Body of pancreas (tissue), 4 donors: ENCODE measurements at regions not wholly inside any gene's neighbourhood (a gene's known extent, or its start where the extent isn't known, plus 50 kb on each side); places are given as distances from the start of the nearest gene placed in this dataset.

Experiments used
- ATAC-seq: fragments of 150-250 bp; one replicate; pipeline ENCODE4 v1.9.1; 2016
- DNase-seq, 4 donors: peaks; one replicate each; pipeline ENCODE4 v3.0.0-alpha.2; 2019
- H3K27ac ChIP-seq, 4 donors: fragments of 200-600 bp; sonication (generic); 1 replicate in 3 of 4; 2 replicates in 1 of 4; pipeline versions ENCODE4 v1.5.1 to v1.6.1; 2016 to 2019; ENCODE audit warnings: mild to moderate bottlenecking in 1 of 4, mixed read lengths in 1 of 4, moderate library complexity in 1 of 4
- H3K27me3 ChIP-seq, 2 donors: fragments of 200-600 bp; sonication (generic); one replicate each; pipeline ENCODE4 v1.6.0; 2016; ENCODE audit warnings: mild to moderate bottlenecking in 1 of 2
- H3K36me3 ChIP-seq, 2 donors: fragments of 200-600 bp; sonication (generic); replicated peaks in 1 of 2; 2 replicates each; pipeline ENCODE4 v1.5.1; 2016; ENCODE audit warnings: low read depth in 2 of 2; ENCODE audit not compliant: insufficient read depth in 1 of 2
- H3K4me1 ChIP-seq: fragments of 200-600 bp; sonication (generic); one replicate; pipeline ENCODE4 v1.6.0; 2016
- H3K4me3 ChIP-seq, 2 donors: fragments of 200-600 bp; sonication (generic); 1 replicate in 1 of 2; 2 replicates in 1 of 2; pipeline ENCODE4 v1.5.1; 2016 to 2019
- H3K9me3 ChIP-seq, 3 donors: fragments of 200-600 bp; sonication (generic); 1 replicate in 2 of 3; 2 replicates in 1 of 3; pipeline ENCODE4 v1.5.1; 2016
- CTCF ChIP-seq, 7 experiments: fragments of 450-650 bp in 4 of 7; fragments of 200-600 bp in 3 of 7; sonication (generic) in 3 of 7; IDR thresholded peaks; one replicate each; pipeline ENCODE4 v1.5.1; 2016 to 2019; ENCODE audit warnings: antibody characterized with exemption in 7 of 7
- POLR2A ChIP-seq, 3 donors: fragments of 450-650 bp; IDR thresholded peaks; one replicate each; pipeline ENCODE4 v1.6.1; 2016; ENCODE audit warnings: antibody characterized with exemption in 3 of 3, mild to moderate bottlenecking in 2 of 3
- WGBS, 2 donors: methylation state at CpG; one replicate each; pipeline ENCODE4 v1.1.5; 2017; 5-methylcytosine and 5-hydroxymethylcytosine counted together
- intact Hi-C: fragments of 100-400 bp; cut with DNase I; formaldehyde crosslinking; loops from one replicate; pipeline ENCODE4 v1.15.1; 2023

- Histone ChIP-seq H3K4me3 (no peak overlapping the region), H3K27ac (no peak overlapping the region), H3K4me1 (no peaks in the 10 kb centered on the region), H3K27me3 (no peaks in the 10 kb centered on the region), H3K9me3 (no peaks in the 10 kb centered on the region), H3K36me3 (no peaks in the 10 kb centered on the region)
- TF ChIP-seq POLR2A (IDR thresholded peaks at IDR 0.05) (no peak), CTCF (IDR thresholded peaks at IDR 0.05) (no peak)
- 52% methylated on average over 4 of the region's 4 CpGs for WGBS, 2 donors
- no peak for DNase-seq
- intact Hi-C loops: no loop called here
- ATAC-seq: no peak
Measured at GRCh38 chr1:163656095-163656759, 334.5 kb downstream of the NUF2 start.

DNA sequence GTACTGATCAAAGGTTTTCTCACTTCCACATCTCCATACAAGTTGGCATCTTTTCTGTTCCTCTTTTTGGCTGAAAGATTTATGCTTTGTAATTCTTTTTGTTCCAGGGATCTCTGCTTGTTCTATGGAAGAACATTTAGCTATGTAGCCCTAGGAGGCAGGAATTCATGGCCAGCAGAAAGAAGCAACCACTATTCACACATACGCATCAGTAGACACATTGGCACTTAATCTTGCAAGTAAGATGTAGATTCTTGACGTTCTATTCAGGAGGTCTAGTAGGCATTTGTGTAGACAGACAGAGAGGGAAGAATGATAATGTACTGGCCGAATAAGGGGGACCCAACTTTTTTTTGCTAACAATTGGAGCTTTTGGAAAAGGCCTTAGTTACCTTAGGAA lies 336.0 kb downstream of the NUF2 start:
- TF ChIP-seq CTCF (IDR thresholded peaks at IDR 0.05) (no peak), POLR2A (IDR thresholded peaks at IDR 0.05) (no peak)
- Histone ChIP-seq H3K4me3 (no peak overlapping the region), H3K27me3 (no peaks in the 10 kb centered on the region), H3K36me3 (no peaks in the 10 kb centered on the region), H3K4me1 (no peaks in the 10 kb centered on the region), H3K9me3 (no peaks in the 10 kb centered on the region), H3K27ac (no peak overlapping the region)
- DNase-seq (no peak), ATAC-seq (no peak)
- intact Hi-C loops: no loop called here
- WGBS, 2 donors: 44 to 63% methylated on average over 3 of the region's 3 CpGs

DNA sequence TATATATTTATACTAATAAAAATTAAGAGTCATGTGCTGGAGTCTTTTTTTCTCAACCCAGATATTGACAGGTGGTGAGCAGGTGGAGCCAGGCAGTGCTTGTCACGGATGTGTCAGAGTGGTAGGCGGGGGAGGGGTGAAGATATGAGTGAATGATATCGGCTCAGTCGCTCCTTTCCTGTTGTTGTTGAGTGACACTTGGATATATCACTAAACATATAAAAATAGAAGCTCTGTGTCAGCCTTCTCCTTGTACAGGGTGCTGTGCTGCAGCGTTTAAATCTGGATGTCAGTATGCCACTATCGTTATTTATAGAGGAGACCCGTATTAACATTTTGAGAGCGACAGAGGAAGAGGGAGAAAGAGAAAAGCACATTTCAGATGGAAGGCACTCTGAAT lies 339.6 kb downstream of the NUF2 start:
- no peaks in the 10 kb centered on the region for H3K27me3 ChIP-seq
- ATAC-seq (no peak), DNase-seq (no peak)
- H3K4me3 ChIP-seq: no peak overlapping the region
- no peaks in the 10 kb centered on the region for H3K9me3 ChIP-seq
- WGBS, 2 donors: 72 to 78% methylated on average over 8 of the region's 8 CpGs
- no peak overlapping the region for H3K27ac ChIP-seq
- intact Hi-C loops: no loop called here
- no peak for TF ChIP-seq CTCF (IDR thresholded peaks at IDR 0.05)
- no peak for TF ChIP-seq POLR2A (IDR thresholded peaks at IDR 0.05)
- H3K4me1 ChIP-seq: no peaks in the 10 kb centered on the region
- no peaks in the 10 kb centered on the region for H3K36me3 ChIP-seq

DNA sequence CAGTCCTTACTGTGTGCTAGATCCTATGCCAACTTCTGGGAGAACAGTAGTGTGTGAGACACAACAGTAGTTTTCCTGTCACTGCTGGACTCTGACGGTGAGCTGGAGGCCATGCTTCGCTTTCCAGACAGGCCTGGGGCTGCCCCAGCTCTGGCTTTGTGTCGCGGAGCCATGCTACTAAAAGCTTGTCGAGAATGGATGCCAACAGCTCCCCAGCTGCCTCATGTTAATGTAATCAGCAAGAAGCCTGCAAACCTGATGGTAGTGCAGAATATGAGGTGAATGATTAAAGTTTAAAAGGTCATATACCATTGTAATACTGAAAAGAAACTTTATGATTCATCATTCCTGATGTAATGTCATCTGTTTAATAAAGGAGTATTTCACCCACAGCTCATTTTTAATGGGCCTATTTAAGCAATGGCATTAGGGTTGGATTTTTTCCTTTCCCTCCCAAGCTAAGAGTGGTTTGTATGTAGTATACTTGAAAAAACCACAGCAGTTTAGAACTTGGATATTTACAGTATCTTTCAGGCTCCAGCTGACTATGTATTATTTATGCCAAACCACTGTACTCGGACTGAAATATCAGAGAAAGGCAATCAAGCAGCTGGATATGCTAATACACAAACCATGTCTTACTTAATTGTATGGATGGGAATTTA lies 343.0 kb downstream of the NUF2 start:
- no peak overlapping the region for H3K27ac ChIP-seq
- no peaks in the 10 kb centered on the region for H3K27me3 ChIP-seq
- H3K36me3 ChIP-seq: no peaks in the 10 kb centered on the region
- DNase-seq (no peak), ATAC-seq (no peak)
- TF ChIP-seq POLR2A (IDR thresholded peaks at IDR 0.05): no peak
- no peak for TF ChIP-seq CTCF (IDR thresholded peaks at IDR 0.05)
- no peaks in the 10 kb centered on the region for H3K4me1 ChIP-seq
- intact Hi-C loops: no loop called here
- 48 to 58% methylated on average over 5 to 6 of the region's 6 CpGs for WGBS, 2 donors
- no peaks in the 10 kb centered on the region for H3K9me3 ChIP-seq
- no peak overlapping the region for H3K4me3 ChIP-seq

DNA sequence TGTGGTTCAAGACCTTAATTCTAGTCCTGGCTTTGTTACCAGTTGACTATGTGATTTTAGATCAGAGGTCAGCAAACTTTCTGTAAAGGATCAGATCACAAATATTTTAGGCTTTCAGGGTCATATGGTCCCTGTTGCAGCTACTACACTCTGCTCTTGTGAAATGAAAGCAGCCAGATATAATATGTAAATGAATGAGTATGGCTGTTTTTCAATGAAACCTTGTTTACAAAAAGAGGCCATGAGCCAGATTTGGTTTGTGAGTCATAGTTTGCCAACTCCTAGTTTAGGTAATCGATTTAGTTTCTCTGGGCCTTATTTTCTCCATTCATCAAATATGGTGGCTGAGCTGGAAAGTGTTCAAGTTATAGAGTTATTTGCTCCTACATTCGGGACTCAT lies 346.7 kb downstream of the NUF2 start:
- TF ChIP-seq POLR2A (IDR thresholded peaks at IDR 0.05) (no peak), CTCF (IDR thresholded peaks at IDR 0.05) (no peak)
- ATAC-seq (no peak), DNase-seq (no peak)
- Histone ChIP-seq H3K27ac (no peak overlapping the region), H3K4me1 (no peaks in the 10 kb centered on the region), H3K4me3 (no peak overlapping the region), H3K27me3 (no peaks in the 10 kb centered on the region), H3K9me3 (no peaks in the 10 kb centered on the region), H3K36me3 (no peaks in the 10 kb centered on the region)
- 59 to 64% methylated on average over 2 of the region's 2 CpGs for WGBS, 2 donors
- intact Hi-C loops: no loop called here
